ENCODE measurements at regions not wholly inside any gene's neighbourhood (a gene's known extent, or its start where the extent isn't known, plus 50 kb on each side); places are given as distances from the start of the nearest gene placed in this dataset.

DNA sequence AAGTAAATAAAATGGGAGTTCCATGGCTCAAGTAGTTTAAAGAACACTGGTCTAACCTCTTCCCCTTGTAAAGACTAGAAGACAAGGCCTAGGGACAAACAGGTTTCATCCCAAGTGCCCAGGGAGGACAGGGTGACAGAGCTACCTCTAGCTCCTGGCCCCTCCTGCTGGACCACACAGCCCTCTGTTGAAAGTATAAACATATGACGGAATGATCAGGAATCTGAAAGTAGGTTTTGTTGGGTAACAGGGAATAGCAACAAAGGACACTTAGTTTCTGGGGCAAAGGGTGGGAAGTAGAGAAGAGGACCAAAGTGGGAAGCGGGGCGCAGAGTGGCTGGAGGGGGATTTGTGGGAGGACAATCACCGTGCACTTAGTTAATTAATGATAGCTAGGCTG, 67.0 kb upstream of the DAB2IP start:
- H3K27ac ChIP-seq (ENCODE audit: low read depth, low read length), result no peak overlapping the region
- TF ChIP-seq, protein P1, sequence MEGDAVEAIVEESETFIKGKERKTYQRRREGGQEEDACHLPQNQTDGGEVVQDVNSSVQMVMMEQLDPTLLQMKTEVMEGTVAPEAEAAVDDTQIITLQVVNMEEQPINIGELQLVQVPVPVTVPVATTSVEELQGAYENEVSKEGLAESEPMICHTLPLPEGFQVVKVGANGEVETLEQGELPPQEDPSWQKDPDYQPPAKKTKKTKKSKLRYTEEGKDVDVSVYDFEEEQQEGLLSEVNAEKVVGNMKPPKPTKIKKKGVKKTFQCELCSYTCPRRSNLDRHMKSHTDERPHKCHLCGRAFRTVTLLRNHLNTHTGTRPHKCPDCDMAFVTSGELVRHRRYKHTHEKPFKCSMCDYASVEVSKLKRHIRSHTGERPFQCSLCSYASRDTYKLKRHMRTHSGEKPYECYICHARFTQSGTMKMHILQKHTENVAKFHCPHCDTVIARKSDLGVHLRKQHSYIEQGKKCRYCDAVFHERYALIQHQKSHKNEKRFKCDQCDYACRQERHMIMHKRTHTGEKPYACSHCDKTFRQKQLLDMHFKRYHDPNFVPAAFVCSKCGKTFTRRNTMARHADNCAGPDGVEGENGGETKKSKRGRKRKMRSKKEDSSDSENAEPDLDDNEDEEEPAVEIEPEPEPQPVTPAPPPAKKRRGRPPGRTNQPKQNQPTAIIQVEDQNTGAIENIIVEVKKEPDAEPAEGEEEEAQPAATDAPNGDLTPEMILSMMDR (IDR thresholded peaks at IDR 0.05; ENCODE audit: low read depth, low read length), result no peak
- ChIA-PET CTCF (interaction anchor here (0.9 kb wide), 1 partner anchor 16 kb away, joined by 3 read pairs; no protein-coding TSS in a partner anchor), POLR2A (interaction anchor here (0.5 kb wide), 1 partner anchor 289 kb away, joined by 4 read pairs; no protein-coding TSS in a partner anchor)
- no peaks in the 10 kb centered on the region for H3K9me3 ChIP-seq (ENCODE audit: control insufficient read depth, insufficient read depth, low read length)
- H3K27me3 ChIP-seq (ENCODE audit: control insufficient read depth, insufficient read depth, low read length), result no peaks in the 10 kb centered on the region
- no peak for DNase-seq (ENCODE audit: low read depth, low spot score)
- no peak overlapping the region for H3K4me3 ChIP-seq (ENCODE audit: low read depth, low read length)

DNA sequence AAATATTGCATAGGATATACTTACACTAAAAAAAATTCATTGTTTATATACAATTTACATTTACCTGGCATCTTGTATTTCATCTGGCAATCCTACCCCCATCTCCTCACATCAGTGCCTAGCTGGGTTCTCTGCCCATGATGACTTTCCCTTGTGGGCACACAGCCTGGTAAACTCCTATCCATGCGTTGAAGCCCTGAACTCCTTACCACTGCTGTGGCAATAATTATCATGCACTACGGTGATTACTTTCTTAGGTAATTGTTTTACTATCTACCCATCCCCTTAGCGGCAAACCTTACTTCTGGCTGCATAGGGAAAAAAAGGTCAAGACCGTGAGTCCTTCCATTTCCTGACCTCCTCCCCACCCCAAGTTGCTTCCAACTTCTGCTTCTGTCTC, 63.6 kb upstream of the DAB2IP start:
- Histone ChIP-seq H3K27me3 (ENCODE audit: control insufficient read depth, insufficient read depth, low read length) (no peaks in the 10 kb centered on the region), H3K4me3 (ENCODE audit: low read depth, low read length) (no peak overlapping the region), H3K27ac (ENCODE audit: low read depth, low read length) (no peak overlapping the region), H3K9me3 (ENCODE audit: control insufficient read depth, insufficient read depth, low read length) (no peaks in the 10 kb centered on the region)
- ChIA-PET CTCF (no interaction called here), POLR2A (no interaction called here)
- no peak for DNase-seq (ENCODE audit: low read depth, low spot score)
- TF ChIP-seq, protein P1 (IDR thresholded peaks at IDR 0.05; ENCODE audit: low read depth, low read length), result no peak

DNA sequence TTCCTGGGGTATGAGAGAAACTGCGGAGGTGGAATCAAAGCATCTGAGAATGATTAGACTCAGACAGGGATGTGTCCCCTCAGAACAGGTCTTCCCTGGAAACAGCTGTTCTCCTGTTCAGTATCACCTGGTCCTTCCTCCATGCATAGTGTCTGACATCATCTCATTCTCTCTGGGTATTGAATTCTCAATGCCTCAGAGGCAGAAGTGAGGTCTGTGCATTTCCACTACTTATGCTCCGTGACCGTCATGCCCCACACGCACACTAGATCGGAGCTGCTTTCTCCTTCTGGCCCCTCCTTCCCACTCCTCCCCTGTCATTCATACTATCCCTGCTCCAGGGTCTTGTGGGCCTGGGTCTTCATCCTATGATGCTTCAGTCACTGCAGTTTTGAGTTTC, 61.4 kb upstream of the DAB2IP start:
- no peak for DNase-seq (ENCODE audit: low read depth, low spot score)
- Histone ChIP-seq H3K9me3 (ENCODE audit: control insufficient read depth, insufficient read depth, low read length) (no peaks in the 10 kb centered on the region), H3K27me3 (ENCODE audit: control insufficient read depth, insufficient read depth, low read length) (no peaks in the 10 kb centered on the region), H3K4me3 (ENCODE audit: low read depth, low read length) (no peak overlapping the region), H3K27ac (ENCODE audit: low read depth, low read length) (no peak overlapping the region)
- TF ChIP-seq, protein P1 (IDR thresholded peaks at IDR 0.05; ENCODE audit: low read depth, low read length), result no peak
- ChIA-PET POLR2A (no interaction called here), CTCF (interaction anchor here (0.6 kb wide), 1 partner anchor 8 kb away, joined by 3 read pairs; no protein-coding TSS in a partner anchor)

DNA sequence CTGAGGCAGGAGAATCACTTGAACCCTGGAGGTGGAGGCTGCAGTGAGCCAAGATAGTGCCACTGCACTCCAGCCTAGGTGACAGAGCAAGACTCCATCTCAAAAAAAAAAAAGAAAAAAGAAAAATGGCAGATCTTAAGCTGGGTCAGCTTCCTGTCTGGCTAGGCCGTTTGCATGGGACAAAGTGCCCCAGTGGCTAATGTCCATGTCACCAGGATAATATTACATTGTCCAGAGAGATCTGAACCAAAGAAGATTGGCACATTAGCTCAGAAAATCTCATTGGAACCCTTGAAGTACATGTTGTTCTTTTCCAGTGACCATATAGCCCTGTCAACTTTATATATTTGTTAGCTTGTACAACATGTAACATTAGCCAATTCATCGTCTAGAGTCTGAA, 59.2 kb upstream of the DAB2IP start:
- H3K27ac ChIP-seq (ENCODE audit: low read depth, low read length), result no peak overlapping the region
- H3K27me3 ChIP-seq (ENCODE audit: control insufficient read depth, insufficient read depth, low read length), result no peaks in the 10 kb centered on the region
- CTCF ChIA-PET, result no interaction called here
- H3K9me3 ChIP-seq (ENCODE audit: control insufficient read depth, insufficient read depth, low read length), result no peaks in the 10 kb centered on the region
- TF ChIP-seq, protein P1 (IDR thresholded peaks at IDR 0.05; ENCODE audit: low read depth, low read length), result no peak
- no peak for DNase-seq (ENCODE audit: low read depth, low spot score)
- POLR2A ChIA-PET, result interaction anchor here (0.7 kb wide), 1 partner anchor 35 kb away, joined by 3 read pairs; no protein-coding TSS in a partner anchor
- H3K4me3 ChIP-seq (ENCODE audit: low read depth, low read length), result no peak overlapping the region

DNA sequence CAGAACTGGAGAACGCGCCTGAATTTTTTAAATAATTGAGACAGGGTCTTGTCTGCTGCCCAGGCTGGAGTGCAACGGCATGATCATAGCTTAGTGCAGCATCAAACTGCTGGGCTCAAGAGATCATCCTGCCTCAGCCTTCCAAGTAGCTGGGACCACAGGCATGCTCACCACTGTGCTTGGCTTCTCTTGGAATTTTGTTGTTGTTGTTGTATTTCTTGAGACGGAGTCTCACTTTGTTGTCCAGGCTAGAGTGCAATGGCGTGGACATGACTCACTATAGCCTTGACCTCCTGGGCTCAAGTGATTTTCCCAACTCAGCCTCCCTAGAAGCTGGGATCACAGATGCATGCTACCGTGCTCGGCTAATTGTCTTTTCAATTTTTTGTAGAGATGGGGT, 58.4 kb upstream of the DAB2IP start:
- ChIA-PET POLR2A (interaction anchor here (0.7 kb wide), 1 partner anchor 35 kb away, joined by 3 read pairs; no protein-coding TSS in a partner anchor), CTCF (no interaction called here)
- Histone ChIP-seq H3K9me3 (ENCODE audit: control insufficient read depth, insufficient read depth, low read length) (no peaks in the 10 kb centered on the region), H3K27ac (ENCODE audit: low read depth, low read length) (no peak overlapping the region), H3K27me3 (ENCODE audit: control insufficient read depth, insufficient read depth, low read length) (no peaks in the 10 kb centered on the region), H3K4me3 (ENCODE audit: low read depth, low read length) (no peak overlapping the region)
- TF ChIP-seq, protein P1 (IDR thresholded peaks at IDR 0.05; ENCODE audit: low read depth, low read length), result no peak
- DNase-seq (ENCODE audit: low read depth, low spot score), result no peak
